ENCODE measurements at regions not wholly inside any gene's neighbourhood (a gene's known extent, or its start where the extent isn't known, plus 50 kb on each side); places are given as distances from the start of the nearest gene placed in this dataset.
"Not testable (repeated sequence)": the region's sequence is repeated elsewhere in the genome, so short reads cannot be mapped to it uniquely, and the experiment has no call there.

DNA sequence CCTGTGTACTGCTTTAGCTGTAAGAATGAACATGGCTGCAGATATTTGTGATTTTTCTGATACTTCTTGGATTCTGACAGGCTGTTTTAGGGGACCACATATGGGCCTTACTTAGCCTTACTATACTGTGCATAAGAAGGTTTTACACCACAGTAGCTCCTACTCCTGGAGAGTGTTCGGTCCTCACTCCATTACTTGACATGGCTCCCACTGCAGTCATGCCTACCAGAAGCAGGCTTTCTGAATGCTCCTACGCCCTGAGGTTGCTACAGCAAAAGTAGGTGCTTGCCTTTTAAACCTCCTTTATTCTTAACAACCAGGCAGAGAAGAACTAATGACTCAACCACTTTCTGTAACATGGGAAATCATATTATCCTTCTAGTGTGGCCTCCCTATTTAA lies 125.2 kb upstream of the MAP2 start:
- TF ChIP-seq, protein P1, sequence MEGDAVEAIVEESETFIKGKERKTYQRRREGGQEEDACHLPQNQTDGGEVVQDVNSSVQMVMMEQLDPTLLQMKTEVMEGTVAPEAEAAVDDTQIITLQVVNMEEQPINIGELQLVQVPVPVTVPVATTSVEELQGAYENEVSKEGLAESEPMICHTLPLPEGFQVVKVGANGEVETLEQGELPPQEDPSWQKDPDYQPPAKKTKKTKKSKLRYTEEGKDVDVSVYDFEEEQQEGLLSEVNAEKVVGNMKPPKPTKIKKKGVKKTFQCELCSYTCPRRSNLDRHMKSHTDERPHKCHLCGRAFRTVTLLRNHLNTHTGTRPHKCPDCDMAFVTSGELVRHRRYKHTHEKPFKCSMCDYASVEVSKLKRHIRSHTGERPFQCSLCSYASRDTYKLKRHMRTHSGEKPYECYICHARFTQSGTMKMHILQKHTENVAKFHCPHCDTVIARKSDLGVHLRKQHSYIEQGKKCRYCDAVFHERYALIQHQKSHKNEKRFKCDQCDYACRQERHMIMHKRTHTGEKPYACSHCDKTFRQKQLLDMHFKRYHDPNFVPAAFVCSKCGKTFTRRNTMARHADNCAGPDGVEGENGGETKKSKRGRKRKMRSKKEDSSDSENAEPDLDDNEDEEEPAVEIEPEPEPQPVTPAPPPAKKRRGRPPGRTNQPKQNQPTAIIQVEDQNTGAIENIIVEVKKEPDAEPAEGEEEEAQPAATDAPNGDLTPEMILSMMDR (IDR thresholded peaks at IDR 0.05; ENCODE audit: low read depth, low read length, missing control alignments): no peak
- no peak for DNase-seq (ENCODE audit: extremely low read depth, low read depth)
- no peak overlapping the region for H3K4me3 ChIP-seq (replicated peaks; ENCODE audit: low read depth, low read length)

- H3K4me3 ChIP-seq (replicated peaks; ENCODE audit: low read depth, low read length); DNase-seq (ENCODE audit: extremely low read depth, low read depth): not testable (repeated sequence)
Observed at GRCh38 chr2:209299478-209299877, 124.4 kb upstream of the MAP2 start.

DNA sequence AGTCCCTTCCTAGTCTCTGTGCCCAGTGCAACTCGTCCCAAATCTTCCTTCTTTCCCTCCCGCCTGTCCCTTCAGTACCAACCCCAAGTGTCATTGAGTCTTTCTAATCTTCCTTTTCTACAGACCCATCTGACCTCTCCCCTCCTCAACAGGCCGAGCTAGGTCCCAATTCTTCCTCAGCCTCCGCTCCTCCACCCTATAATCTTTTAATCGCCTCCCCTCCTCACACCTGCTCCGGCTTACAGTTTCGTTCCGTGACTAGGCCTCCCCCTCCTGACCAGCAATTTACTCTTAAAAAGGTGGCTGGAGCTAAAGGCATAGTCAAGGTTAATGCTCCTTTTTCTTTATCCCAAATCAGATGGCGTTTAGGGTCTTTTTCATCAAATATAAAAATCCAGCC lies 123.1 kb upstream of the MAP2 start:
- not testable (repeated sequence) for DNase-seq (ENCODE audit: extremely low read depth, low read depth)

DNA sequence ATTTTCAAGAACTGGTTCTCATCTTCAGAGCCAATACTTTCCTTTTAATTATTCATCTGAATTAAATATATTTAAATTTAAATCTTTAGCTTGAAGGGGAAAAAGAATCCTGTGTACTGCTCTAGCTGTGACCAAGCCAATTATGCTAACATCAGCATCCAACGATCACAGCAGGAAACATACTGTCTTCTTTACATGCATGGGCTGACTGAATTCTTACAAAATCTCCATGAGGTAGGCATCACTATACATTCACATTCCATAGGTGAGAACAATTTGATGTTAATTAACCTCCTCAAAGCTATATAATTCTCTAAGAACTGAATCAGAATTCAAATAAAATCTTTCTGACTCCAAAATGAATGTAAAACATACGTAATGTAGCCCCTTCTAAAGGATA lies 118.8 kb upstream of the MAP2 start:
- TF ChIP-seq, protein P1 (IDR thresholded peaks at IDR 0.05; ENCODE audit: low read depth, low read length, missing control alignments): no peak
- no peak for DNase-seq (ENCODE audit: extremely low read depth, low read depth)
- no peak overlapping the region for H3K4me3 ChIP-seq (replicated peaks; ENCODE audit: low read depth, low read length)

More for the DNA sequence above, 123.1 kb upstream of the MAP2 start:
- H3K4me3 ChIP-seq (replicated peaks; ENCODE audit: low read depth, low read length): not testable (repeated sequence)

GRCh38 chr2:209305746-209306196 lies 118.1 kb upstream of the MAP2 start:
- TF ChIP-seq, protein P1 (IDR thresholded peaks at IDR 0.05; ENCODE audit: low read depth, low read length, missing control alignments): no peak
- H3K4me3 ChIP-seq (replicated peaks; ENCODE audit: low read depth, low read length): no peak overlapping the region
- DNase-seq (ENCODE audit: extremely low read depth, low read depth): no peak

- DNase-seq (ENCODE audit: extremely low read depth, low read depth): no peak
- TF ChIP-seq, protein P1 (IDR thresholded peaks at IDR 0.05; ENCODE audit: low read depth, low read length, missing control alignments): no peak
- H3K4me3 ChIP-seq (replicated peaks; ENCODE audit: low read depth, low read length): no peak overlapping the region
Observed at GRCh38 chr2:209307161-209308001, 116.5 kb upstream of the MAP2 start.

GRCh38 chr2:209308415-209308814 lies 115.4 kb upstream of the MAP2 start:
- DNase-seq (ENCODE audit: extremely low read depth, low read depth): no peak
- TF ChIP-seq, protein P1 (IDR thresholded peaks at IDR 0.05; ENCODE audit: low read depth, low read length, missing control alignments): no peak
- no peak overlapping the region for H3K4me3 ChIP-seq (replicated peaks; ENCODE audit: low read depth, low read length)

DNA sequence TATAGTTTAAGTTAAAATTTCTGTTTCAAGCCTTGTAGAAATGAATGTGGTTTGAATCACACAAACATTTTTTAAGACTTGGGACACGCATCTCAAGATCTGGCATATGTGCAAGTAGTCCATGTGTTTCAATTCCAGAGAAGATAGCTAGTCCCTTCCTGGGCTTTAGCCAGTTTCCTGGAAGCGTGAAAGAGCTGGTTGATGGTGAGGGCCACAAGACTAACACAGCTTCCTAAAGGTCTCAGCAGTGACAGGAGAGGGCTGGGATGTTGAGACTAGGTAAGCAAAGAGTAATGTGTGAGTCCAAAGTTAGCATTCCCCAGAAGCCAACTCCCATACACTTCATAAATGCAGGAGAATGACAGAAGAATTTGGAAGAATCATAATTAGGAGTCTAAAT lies 111.9 kb upstream of the MAP2 start:
- TF ChIP-seq, protein P1 (IDR thresholded peaks at IDR 0.05; ENCODE audit: low read depth, low read length, missing control alignments): no peak
- no peak overlapping the region for H3K4me3 ChIP-seq (replicated peaks; ENCODE audit: low read depth, low read length)
- no peak for DNase-seq (ENCODE audit: extremely low read depth, low read depth)

DNA sequence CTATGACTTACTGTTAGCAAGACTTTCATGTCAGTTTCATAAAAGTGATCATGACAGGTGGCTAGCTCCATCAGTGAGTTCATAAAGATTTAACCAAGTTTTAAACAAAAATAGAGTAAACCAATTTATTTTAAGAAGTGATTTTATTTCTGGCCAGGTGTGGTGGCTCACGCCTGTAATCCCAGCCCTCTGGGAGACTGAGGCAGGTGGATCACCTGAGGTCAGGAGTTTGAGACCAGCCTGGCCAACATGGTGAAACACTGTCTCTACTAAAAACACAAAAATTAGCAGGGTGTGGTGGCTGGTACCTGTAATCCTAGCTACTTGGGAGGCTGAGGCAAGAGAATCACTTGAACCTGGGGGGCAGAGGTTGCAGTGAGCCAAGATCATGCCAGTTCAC lies 111.4 kb upstream of the MAP2 start:
- not testable (repeated sequence) for DNase-seq (ENCODE audit: extremely low read depth, low read depth); H3K4me3 ChIP-seq (replicated peaks; ENCODE audit: low read depth, low read length)
